Fibroblast of gingiva (primary cell): ENCODE measurements at regions not wholly inside any gene's neighbourhood (a gene's known extent, or its start where the extent isn't known, plus 50 kb on each side); places are given as distances from the start of the nearest gene placed in this dataset.

Experiments
- DNase-seq: peaks from one replicate; pipeline ENCODE4 v3.0.0-alpha.2; 2011; ENCODE audit warnings: low read depth

- no peak for DNase-seq
Measured at GRCh38 chr3:106217745-106218144, 348.9 kb upstream of the CBLB start.

- no peak for DNase-seq
Measured at GRCh38 chr3:106227068-106227467, 358.3 kb upstream of the CBLB start.

- DNase-seq = no peak
Measured at GRCh38 chr3:106228271-106228670, 359.5 kb upstream of the CBLB start.

- DNase-seq = no peak
Measured at GRCh38 chr3:106229495-106230278, 360.9 kb upstream of the CBLB start.

- no peak for DNase-seq
Measured at GRCh38 chr3:106231086-106231485, 362.3 kb upstream of the CBLB start.

- no peak for DNase-seq
Measured at GRCh38 chr3:106232956-106233355, 364.1 kb upstream of the CBLB start.

GRCh38 chr3:106239195-106239697, 370.4 kb upstream of the CBLB start:
- no peak for DNase-seq

- DNase-seq = no peak
Measured at GRCh38 chr3:106241593-106241992, 372.8 kb upstream of the CBLB start.

GRCh38 chr3:106242781-106243180, 374.0 kb upstream of the CBLB start:
- no peak for DNase-seq

GRCh38 chr3:106245400-106245799, 376.6 kb upstream of the CBLB start:
- DNase-seq = no peak

GRCh38 chr3:106247902-106248684, 379.3 kb upstream of the CBLB start:
- DNase-seq = peak; percentile 49

GRCh38 chr3:106249159-106249558, 380.3 kb upstream of the CBLB start:
- DNase-seq = peak; percentile 68

- DNase-seq = no peak
Measured at GRCh38 chr3:106249981-106250380, 381.2 kb upstream of the CBLB start.

- no peak for DNase-seq
Measured at GRCh38 chr3:106251160-106251892, 382.5 kb upstream of the CBLB start.

- DNase-seq = no peak
Measured at GRCh38 chr3:106255870-106256248, 387.0 kb upstream of the CBLB start.

GRCh38 chr3:106256249-106256957, 387.6 kb upstream of the CBLB start:
- no peak for DNase-seq

GRCh38 chr3:106257172-106257571, 388.4 kb upstream of the CBLB start:
- no peak for DNase-seq

- DNase-seq = no peak
Measured at GRCh38 chr3:106261396-106261795, 392.6 kb upstream of the CBLB start.

- peak; percentile 85 for DNase-seq
Measured at GRCh38 chr3:106261915-106262683, 393.3 kb upstream of the CBLB start.

GRCh38 chr3:106263011-106263410, 394.2 kb upstream of the CBLB start:
- DNase-seq = peak; percentile 62

- no peak for DNase-seq
Measured at GRCh38 chr3:106263546-106263945, 394.7 kb upstream of the CBLB start.
